T-helper 1 cell (primary cell): ENCODE measurements at regions not wholly inside any gene's neighbourhood (a gene's known extent, or its start where the extent isn't known, plus 50 kb on each side); places are given as distances from the start of the nearest gene placed in this dataset.
A peak's percentile ranks its signal among the peaks of the same experiment; 100 is the strongest.

Experiments
- DNase-seq, 5 donors: peaks; one replicate each; pipeline ENCODE4 v3.0.0-alpha.2; 2012 to 2020

DNA sequence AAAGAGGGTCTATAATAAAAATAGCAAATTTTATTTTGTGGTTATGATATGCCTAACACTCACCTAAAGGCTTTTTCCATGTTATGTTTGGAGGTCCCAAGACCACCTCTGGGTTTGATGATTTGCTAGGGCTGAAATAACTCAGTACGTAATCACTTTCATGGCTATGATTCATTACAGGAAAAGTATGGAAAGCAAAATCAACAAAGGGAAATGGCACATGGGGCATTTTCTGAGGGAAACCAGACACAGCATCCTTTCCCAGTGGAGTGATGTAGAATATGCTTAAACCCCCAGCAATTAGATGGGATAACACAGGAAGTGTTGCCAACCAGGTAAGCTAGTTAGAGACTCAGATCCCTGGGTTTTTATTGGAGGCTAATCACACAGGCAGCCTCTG, 701.6 kb upstream of the CBLB start:
- no peak for DNase-seq

DNA sequence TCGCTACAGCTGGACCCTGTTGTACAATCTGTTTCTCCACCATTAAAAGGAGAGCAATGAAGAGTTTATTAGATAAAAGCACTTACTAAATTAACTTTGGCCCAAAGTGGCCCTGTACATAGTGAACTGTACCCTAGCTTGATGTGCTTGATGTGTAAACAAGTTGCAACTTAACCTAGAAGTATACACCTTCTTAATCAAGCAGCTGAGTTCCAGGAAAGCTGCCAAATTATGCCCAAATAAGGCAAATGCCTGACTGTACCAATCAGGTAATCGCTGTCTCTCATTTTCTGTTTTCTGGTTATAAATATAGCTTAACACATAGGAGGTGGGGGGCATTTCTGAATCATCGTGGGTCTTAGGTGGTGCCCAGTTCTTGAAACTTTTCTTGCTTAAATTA, 704.8 kb upstream of the CBLB start:
- DNase-seq: no peak

DNA sequence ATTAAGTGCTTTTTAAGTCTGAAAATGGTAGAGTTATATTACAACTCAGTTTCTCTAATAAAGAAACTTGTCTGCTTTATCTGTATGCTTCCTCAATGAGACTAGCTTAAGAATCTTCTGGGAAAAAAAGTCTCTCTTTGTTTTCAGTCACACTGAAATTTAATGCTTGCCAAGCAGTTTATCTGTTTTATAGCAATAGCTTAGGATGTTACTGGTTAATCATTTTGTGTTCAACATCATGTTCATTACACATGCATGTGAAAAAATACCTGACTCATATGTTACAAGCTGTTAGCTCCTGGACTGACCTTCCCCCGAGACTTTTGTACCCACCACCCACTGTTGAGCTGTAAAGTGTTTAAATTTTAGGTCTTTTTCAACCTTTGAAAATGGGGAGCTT, 706.2 kb upstream of the CBLB start:
- DNase-seq: no peak

DNA sequence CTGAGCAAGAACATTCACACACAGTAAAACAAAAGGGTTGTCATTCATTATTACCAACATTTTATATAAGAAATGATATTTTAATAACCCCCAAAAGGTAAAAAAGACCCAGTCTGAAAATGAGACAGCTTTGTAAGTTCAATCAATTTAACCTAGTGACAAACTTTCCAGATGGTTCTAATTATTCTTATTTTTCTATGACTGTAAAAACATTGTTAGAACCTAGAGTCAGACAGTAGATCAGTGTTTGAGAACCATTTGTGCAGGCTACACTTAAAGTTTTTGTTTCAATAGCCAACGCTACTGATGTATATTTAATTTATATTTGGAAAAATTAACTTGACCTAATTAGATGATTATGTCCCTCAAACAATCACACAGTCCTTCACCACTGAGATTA, 708.4 kb upstream of the CBLB start:
- no peak for DNase-seq

DNA sequence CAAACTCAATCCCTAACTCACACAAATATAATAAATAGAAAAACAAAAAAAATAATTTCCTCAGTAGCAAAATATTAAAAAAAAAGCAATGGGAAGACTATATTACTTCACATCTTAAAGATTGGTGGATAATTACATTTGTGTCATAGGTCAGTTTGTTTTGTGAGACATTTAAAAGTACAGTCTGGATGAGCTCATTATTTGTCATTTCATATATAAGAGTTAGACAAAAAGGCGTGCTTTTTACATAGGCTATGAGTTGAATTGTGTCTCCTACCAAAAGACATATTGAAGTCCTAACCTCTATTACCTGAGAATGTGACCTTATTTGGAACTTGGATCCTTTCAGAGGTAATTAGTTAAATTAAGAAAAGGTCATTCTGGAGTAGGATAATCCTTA, 710.1 kb upstream of the CBLB start:
- no peak for DNase-seq

DNA sequence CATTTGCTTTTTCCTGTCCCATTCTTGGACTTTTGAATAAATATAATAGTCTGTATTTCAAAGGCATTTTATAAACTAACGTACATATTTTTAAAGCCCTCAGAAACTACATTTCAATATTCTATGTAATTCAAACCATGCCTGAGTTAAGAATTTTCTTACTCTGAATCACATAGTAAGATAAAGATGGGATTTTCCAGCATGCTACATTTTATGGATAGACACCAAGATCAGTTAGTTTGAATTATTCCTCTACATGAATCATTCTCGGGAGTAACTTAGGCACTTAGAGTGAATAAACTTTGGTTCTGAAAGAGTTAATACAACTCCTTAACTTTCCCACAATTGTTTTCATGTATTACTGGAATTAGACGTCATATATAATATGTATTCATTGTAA, 713.3 kb upstream of the CBLB start:
- no peak for DNase-seq

DNA sequence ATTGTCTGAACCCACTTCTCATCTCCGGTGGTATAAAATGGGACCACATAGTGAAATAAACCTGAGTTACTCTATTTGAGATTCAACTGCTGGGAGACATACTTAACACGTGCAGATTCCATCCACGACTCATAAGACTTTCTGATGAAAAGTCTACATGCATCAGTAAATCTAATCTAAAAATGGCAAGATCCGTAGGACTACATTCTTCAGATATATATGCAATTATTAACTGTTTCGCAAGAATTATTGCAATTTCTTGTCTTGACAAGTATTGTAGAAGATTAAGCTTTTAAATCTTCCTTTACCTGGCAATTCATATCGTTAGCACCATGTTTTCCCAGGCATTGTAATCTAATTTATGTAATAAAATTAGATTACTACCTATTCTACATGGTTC, 718.7 kb upstream of the CBLB start:
- DNase-seq: no peak

DNA sequence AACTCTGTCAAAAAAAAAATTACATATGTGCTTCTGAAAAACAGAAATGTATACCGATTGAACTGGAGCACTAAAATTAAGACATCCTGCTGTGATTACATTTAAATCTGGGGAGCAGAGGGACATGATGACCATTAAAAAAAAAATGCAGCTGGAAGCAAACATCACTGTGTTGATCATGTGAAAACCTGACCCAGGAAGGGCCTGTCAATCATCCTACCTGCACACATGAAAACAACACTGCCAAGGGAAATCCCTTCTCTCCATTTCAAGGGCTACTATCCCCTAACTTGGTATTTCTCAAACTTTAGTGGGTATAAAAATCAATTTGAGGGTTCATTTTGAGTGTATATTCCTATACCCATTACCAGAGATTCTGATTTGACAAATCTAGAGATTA, 719.9 kb upstream of the CBLB start:
- no peak for DNase-seq

DNA sequence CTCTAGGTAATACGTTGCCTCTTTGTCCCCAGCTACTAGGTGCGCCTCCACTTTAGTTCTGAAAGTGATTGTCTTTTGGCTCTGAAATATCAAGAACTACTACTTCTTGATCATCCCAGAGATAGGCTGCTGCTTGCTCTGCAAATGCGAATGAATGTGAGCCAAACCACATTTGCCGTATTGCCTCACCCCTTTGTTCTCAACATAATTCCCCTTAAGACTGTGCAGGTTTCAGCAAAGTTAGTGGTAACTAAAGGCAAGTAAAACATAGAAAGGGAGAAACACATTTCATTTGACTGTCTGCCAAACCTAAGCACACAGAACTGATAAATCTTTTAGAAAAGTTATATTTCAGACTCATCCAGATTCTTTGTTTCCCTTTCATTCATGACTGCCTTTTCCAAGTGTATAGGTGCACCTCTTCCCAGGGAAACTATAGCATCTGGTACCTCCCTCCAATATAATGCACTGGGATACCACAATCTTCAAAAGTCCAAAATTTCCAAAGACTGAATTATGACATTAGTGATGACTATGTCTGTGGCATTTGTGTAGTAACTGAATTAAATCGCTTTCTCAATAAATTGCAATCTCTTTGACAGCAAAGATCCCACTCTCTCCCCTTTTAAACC, 720.6 kb upstream of the CBLB start:
- DNase-seq: no peak

DNA sequence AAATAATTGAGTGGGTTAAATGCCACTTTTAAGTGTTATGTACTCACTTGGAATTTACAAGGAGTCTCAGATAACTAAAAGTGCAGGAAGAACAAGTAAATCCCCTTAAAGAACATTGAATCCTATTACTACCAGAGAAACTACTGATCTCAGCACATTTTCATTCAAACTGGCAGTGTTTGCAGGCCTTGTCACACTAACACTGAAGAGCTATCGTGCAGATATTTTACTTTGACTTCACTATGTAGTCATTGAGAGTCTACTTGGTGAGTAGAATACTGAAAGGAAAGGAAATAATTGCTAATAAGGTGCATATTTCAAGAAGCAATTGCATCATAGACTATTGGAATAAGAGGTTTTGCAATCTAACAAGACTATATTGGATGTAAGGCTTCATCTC, 721.4 kb upstream of the CBLB start:
- DNase-seq: no peak

DNA sequence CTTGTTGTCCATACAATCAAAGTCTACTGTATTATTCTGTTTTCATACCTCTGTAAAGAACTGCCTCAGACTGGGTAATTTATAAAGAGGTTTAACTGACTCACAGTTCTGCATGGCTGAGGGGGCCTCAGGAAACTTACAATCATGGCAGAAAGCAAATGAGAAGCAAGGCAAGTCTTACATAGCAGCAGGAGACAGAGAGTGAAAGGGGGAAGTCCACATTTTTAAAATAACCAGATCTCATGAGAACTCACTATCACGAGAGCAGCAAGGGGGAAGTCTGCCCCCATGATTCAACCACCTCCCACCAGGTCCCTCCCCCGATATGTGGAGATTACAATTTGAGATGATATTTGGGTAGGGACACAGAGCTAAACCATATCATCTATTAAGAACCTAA, 724.6 kb upstream of the CBLB start:
- DNase-seq: no peak

DNA sequence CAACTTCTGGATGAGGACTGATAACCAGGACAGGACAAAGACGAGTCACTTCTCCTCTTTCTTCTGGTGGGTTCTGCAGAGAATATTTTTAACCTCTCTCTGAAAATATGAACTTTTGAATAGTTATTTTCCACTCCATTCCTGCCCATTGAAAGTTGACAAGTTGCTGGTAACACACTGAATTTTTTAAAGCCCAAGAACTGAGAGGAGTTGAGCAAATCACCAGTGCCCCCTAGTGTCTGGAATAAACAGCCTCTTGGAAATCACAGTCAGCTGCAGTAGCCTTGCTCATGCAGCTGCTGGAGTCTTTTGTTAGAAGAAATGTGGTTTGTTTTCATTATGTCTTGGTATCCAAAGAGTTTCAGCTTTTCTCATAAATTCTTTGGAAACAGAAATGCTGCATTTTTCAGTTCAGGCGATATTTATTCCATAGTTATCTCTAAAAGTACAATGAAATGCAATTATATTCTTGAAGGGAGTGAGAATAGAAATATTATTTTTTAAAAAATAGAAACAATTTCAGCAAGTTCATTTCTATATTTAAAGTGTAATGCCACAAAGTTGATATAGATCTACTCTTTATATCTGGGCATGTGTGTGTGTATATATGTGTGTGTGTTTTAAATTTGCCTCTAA, 741.0 kb upstream of the CBLB start:
- DNase-seq: peak in 4 of 5 donors; percentile 37 to 72 (median 54)

DNA sequence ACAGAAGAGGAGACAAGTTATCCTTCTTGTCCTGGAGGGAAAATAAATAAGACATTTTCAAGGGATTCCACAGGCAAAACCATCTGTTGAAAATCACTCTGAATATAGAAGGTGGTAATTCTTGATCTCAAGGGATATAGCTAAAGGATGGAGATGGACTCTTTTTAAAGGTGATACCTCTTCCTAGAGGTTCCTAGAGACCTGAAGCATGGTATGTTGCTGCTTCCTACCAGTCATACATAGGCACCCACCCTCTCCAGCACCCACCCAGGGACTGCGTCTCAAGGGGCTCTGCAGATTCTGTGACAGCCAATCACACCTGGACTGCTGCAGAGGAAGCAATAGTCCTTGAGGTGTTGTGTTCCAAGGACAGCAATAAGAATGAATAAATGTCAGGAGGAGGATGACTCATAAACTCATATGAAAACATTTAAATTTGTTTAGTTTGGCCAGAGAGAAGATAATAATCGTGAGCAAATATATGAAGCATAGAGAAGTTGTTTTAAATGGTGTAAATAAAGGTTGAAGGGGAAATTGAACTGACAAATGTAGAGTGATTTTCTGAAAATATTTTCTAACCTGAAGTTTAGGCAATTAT, 741.6 kb upstream of the CBLB start:
- no peak for DNase-seq

DNA sequence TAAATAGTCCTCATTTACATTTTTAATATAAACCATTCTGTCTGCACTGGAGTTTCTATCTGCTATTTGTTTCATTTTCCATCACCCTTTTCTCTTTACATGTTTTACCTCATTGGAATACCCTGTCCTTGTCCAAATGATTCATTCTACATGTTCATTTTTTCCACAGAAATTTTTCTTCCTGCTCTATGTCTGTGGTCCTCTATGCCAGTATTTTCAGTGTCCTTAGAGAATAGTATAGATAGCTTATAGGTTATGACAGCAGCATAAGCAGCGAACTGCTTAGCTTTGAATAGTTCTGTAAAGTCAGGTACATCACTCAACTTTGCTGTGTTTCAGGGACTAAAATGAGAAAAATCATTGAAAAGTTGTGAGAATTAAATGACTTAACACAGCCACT, 742.3 kb upstream of the CBLB start:
- DNase-seq: no peak

DNA sequence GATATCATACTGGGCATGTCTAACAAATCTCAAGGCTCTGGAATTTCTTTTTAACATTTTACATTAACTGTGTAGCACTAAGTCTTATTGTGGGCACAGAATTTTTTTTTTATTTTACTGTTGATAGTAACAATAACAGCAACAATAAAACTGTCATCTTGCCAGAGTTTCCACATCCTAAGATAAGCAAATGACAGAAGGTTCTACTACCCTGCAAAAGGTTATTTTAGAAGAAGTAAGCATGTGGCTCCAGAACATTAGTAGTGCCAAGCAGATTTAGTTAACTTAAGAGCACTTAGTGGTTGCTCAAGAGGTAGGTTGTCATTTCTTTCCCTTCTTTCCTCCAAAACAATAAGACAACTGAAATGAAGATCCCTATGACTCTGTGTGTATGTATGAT, 743.0 kb upstream of the CBLB start:
- no peak for DNase-seq

DNA sequence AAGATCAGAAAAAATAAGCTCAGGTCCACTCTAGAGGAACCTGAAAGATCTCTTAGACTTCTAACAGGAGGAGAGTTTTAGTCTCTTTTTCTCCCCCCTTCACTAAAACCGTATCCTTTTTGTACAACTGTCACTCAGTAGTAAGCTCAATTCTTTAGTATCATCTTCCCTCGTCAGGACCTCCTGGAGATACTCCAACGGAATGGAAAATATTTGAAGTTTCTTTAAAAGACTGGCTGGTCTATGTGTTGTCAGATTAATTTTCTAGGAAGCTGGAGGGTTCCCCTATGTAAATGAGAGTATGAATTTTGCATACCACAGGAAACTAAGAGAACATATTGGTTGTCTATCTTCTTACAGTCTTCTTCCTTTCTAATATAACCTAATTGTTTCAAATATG, 747.7 kb upstream of the CBLB start:
- DNase-seq: no peak

DNA sequence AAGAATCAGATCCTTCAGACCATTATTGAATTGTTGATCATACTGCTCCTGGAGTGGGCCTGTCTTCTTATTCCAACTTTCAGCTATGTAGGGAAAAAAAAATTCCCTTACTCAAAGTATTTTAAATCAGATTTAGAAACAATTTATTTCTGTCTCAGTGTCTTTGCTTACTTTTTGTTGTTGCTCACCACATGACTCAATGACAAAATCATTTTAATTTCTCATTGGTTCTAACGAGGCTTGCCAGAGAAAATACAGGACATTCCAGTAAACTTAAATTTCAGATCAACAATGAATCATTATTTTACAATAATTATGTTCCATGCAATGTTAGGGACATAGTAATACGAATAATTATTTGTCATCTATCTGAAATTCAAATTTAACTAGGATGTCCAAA, 748.5 kb upstream of the CBLB start:
- DNase-seq: no peak

DNA sequence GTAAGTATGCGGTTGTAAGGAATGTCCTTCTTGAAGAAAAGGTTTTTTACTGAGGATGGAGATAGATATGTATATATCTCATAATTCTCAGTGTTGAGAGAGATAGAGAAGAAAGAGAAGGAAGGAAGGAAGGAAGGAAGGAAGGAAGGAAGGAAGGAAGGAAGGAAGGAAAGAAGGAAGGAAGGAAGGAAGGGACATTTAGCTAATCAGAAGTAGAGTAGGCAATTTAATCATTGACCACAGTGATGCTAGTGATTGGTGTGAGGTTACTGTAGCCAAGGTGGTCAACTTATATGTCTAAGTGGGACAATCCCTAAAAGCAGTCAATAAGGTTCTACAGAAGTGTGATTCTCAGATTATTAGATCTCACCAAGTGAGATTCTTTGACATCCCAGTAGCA, 751.8 kb upstream of the CBLB start:
- no peak for DNase-seq

DNA sequence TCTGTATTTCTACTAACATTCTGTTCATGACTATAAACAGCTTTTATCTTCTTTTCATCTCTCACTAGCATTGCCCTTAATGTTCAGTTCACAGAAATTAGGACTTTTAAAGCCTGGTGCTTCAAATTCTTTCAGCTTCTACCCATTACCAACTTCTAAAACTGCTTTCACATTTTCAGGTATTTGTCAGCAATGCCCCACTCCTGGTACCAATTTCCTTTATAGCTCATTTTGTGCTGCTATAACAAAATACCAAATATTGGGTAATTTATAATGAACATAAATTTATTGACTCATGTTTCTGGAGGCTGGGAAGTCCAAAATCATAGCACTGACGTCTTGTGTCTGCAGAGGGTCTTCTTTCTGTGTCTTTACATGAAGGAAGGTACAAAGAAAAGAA, 753.1 kb upstream of the CCDC54 start:
- DNase-seq: no peak

DNA sequence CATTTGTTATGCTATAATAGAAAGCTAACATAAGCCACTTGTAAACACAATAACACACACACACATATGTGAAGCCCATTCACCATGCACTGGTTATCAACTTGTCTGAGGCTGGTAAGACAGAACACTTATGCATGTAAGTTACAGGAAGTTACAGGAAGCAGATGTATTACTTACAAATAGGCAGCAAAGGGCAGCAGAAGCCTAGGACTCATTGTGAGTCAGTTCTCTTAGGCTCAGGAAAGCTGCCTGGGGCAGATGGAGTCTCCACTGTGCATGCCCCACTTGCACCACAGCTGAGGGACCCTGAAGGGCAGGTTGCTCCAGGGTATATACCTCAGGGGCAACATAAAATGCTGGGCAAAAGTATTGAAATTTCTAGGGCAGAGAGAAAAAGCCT, 748.8 kb upstream of the CCDC54 start:
- no peak for DNase-seq

DNA sequence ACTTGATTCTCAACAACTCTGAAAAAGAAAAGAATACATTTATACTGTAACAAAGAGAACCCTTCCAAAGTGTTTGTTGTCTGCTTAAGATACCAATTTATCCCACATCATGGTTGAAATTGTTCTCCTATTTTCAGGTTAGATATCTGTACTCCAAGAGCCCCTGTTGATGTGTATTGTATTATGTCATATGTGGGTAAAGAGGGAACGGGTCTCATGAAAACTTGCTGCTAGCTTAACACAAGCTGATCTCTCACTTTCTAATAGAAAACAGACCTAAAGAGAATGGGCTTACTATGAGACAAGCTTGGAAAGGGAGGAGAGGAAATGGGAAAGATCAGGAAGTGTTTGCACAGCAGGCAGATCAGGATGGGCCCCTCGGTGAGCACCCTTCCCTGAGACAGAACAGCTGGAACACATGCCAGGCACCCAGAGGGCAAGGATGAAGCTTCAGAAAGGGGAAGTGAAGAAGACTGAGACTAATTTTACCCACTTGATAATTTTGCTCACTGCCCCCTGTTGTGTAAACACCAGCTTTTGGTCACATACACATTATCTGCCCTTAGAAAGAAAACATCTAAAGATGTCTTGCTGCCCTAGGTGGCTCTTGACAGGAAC, 747.9 kb upstream of the CCDC54 start:
- no peak for DNase-seq

DNA sequence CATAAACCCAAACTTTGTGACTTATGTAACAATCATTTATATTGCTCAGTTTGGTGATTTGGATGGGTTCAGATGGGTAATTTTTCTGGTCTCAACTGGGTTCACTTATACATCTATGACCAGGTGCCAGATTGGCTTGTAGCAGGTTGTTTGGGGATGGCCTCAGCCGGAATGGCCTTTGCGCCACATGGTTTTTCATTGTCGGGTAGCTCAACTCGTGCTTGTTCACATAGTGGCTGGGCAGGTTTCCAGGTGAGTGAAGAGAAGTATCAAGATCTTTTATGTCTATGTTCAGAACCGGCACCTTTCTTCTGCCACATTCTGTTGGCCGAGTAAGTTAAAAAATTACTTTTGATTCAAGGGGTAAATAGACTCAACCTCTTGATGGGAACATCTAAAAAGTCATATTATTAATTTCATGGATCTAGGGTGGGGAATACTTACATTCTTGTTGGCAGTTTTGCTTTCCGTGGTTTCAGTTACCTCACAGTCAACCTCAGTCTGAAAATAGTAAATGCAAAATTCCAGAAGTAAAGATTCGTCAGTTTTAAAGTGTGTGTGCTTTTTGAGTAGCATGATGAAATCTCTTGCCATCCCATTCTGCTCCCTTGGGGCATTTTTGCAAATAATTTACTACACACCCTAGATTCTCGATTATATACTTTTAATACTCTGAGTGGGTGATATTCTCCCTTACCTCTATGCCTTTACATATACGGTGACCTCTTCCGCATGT, 745.7 kb upstream of the CCDC54 start:
- no peak for DNase-seq

DNA sequence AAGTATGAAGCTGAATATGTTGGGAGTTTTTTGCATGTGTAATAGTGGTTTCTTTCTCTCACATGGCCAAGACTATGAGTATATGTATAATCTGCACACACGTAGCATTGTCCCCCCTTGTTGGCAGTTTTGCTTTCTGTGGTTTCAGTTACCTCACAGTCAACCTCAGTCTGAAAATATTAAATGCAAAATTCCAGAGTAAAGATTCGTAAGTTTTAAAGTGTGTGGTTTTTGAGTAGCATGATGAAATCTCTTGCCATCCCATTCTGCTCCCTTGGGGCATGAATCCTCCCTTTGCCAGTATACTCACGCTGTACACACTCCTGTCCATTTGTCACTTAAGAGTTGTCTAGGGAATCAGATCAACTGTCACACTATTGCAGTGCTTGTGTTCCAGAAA, 742.0 kb upstream of the CCDC54 start:
- DNase-seq: no peak

DNA sequence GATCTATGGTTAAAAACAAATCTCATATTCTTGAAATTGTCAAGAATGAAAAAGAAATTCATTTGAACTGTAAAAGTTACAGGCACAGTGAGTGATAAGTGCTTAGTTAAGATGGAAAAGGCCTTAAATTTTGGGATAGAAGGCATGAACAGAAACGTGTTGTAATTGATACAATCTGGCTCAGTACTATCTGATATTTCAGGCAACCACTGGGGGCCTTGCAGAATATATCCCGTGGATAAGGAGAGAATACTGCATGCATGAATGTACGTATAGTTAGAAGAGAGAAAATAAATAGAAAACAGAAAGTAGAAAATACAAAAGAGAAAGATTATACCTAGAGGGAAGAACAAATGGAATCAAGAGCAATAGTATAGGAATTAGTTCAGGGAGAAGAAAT, 741.4 kb upstream of the CCDC54 start:
- DNase-seq: no peak
